Skin of body (tissue), 1 donor: ENCODE measurements at regions not wholly inside any gene's neighbourhood (a gene's known extent, or its start where the extent isn't known, plus 50 kb on each side); places are given as distances from the start of the nearest gene placed in this dataset.
A peak's percentile ranks its signal among the peaks of the same experiment; 100 is the strongest.
"Not testable (repeated sequence)": the region's sequence is repeated elsewhere in the genome, so short reads cannot be mapped to it uniquely, and the experiment has no call there.

Source experiments
- DNase-seq: peaks from one replicate; lab custom pipeline; 2025; lab: John Stamatoyannopoulos, UW

GRCh38 chr9:17083258-17083657 is 51.6 kb upstream of the CNTLN start:
- no peak for DNase-seq

GRCh38 chr9:17082343-17083064 is 52.3 kb upstream of the CNTLN start:
- no peak for DNase-seq

- DNase-seq = no peak
These were observed 53.0 kb upstream of the CNTLN start for GRCh38 chr9:17081814-17082213.

GRCh38 chr9:17081351-17081750 is 53.5 kb upstream of the CNTLN start:
- DNase-seq = no peak

GRCh38 chr9:17075758-17076485 is 58.9 kb upstream of the CNTLN start:
- DNase-seq = no peak

GRCh38 chr9:17075146-17075757 is 59.6 kb upstream of the CNTLN start:
- no peak for DNase-seq

- DNase-seq = not testable (repeated sequence)
These were observed 62.3 kb upstream of the CNTLN start for GRCh38 chr9:17072563-17072962.

- no peak for DNase-seq
These were observed 66.2 kb upstream of the CNTLN start for GRCh38 chr9:17068671-17069070.

GRCh38 chr9:17065062-17065461 is 69.8 kb upstream of the CNTLN start:
- no peak for DNase-seq

GRCh38 chr9:17064558-17064957 is 70.3 kb upstream of the CNTLN start:
- DNase-seq = no peak

- DNase-seq = peak; percentile 21
These were observed 71.2 kb upstream of the CNTLN start for GRCh38 chr9:17063535-17064135.

- no peak for DNase-seq
These were observed 72.3 kb upstream of the CNTLN start for GRCh38 chr9:17062497-17062896.

- DNase-seq = no peak
These were observed 74.4 kb upstream of the CNTLN start for GRCh38 chr9:17060450-17060849.

GRCh38 chr9:17059465-17059864 is 75.4 kb upstream of the CNTLN start:
- no peak for DNase-seq

GRCh38 chr9:17057729-17058128 is 77.1 kb upstream of the CNTLN start:
- DNase-seq = no peak

- no peak for DNase-seq
These were observed 82.2 kb upstream of the CNTLN start for GRCh38 chr9:17052626-17053025.

GRCh38 chr9:17045381-17045940 is 89.4 kb upstream of the CNTLN start:
- DNase-seq = no peak

- DNase-seq = no peak
These were observed 103.3 kb upstream of the CNTLN start for GRCh38 chr9:17031546-17031945.

- no peak for DNase-seq
These were observed 109.6 kb upstream of the CNTLN start for GRCh38 chr9:17025281-17025680.

GRCh38 chr9:17024129-17024528 is 110.7 kb upstream of the CNTLN start:
- no peak for DNase-seq

GRCh38 chr9:17021387-17021970 is 113.4 kb upstream of the CNTLN start:
- DNase-seq = no peak

GRCh38 chr9:17019398-17019797 is 115.4 kb upstream of the CNTLN start:
- no peak for DNase-seq
